Stomach (tissue), 4 donors: ENCODE measurements at regions not wholly inside any gene's neighbourhood (a gene's known extent, or its start where the extent isn't known, plus 50 kb on each side); places are given as distances from the start of the nearest gene placed in this dataset.

Experiments used
- CTCF ChIP-seq, 7 experiments: fragments of 450-650 bp in 4 of 7; fragments of 200-600 bp in 3 of 7; sonication (generic) in 3 of 7; IDR thresholded peaks; one replicate each; pipeline ENCODE4 v1.5.1; 2016 to 2019; ENCODE audit warnings: antibody characterized with exemption in 7 of 7, control low read depth in 2 of 7, mild to moderate bottlenecking in 1 of 7
- EP300 ChIP-seq: sonication (generic); formaldehyde crosslinking; IDR thresholded peaks from one replicate; pipeline ENCODE4 v1.6.1; 2017; ENCODE audit warnings: antibody characterized with exemption
- POLR2A ChIP-seq, 4 donors: fragments of 450-650 bp; IDR thresholded peaks; one replicate each; pipeline ENCODE4 v1.6.1; 2016; ENCODE audit warnings: antibody characterized with exemption in 4 of 4, control low read depth in 2 of 4, mild to moderate bottlenecking in 1 of 4, moderate library complexity in 1 of 4
- POLR2AphosphoS5 ChIP-seq, 3 donors: sonication (generic); formaldehyde crosslinking; IDR thresholded peaks; one replicate each; pipeline ENCODE4 v1.6.1; 2016; ENCODE audit warnings: antibody characterized with exemption in 3 of 3

GRCh38 chr16:52353249-52353648 is 193.7 kb downstream of the TOX3 start:
- TF ChIP-seq POLR2AphosphoS5 (IDR thresholded peaks at IDR 0.05) (no peak), CTCF (IDR thresholded peaks at IDR 0.05) (no peak), EP300 (no peak), POLR2A (IDR thresholded peaks at IDR 0.05) (no peak)
